Muscle of leg (tissue), 3 donors: ENCODE measurements at regions not wholly inside any gene's neighbourhood (a gene's known extent, or its start where the extent isn't known, plus 50 kb on each side); places are given as distances from the start of the nearest gene placed in this dataset.

Experiments used
- DNase-seq: peaks from one replicate; pipeline ENCODE4 v3.0.0; 2013
- H3K27ac ChIP-seq: one replicate; pipeline ENCODE4 v1.5.1; 2013; ENCODE audit warnings: mild to moderate bottlenecking, low read length, control low read depth
- H3K27me3 ChIP-seq: one replicate; pipeline ENCODE4 v1.6.1; 2013; ENCODE audit warnings: low read length; ENCODE audit not compliant: control insufficient read depth, insufficient read depth
- H3K36me3 ChIP-seq: one replicate; pipeline ENCODE4 v1.6.1; 2013; ENCODE audit warnings: low read length; ENCODE audit not compliant: control insufficient read depth, insufficient read depth
- H3K4me1 ChIP-seq: one replicate; pipeline ENCODE4 v1.6.1; 2013; ENCODE audit warnings: low read length; ENCODE audit not compliant: control insufficient read depth, insufficient read depth
- H3K4me3 ChIP-seq: one replicate; pipeline ENCODE4 v1.5.1; 2013; ENCODE audit warnings: low read length, control low read depth
- H3K9me3 ChIP-seq: replicated peaks from 2 replicates; pipeline ENCODE4 v1.6.1; 2013; ENCODE audit warnings: low read depth, low read length; ENCODE audit not compliant: control insufficient read depth
- WGBS: methylation state at CpG from one replicate; pipeline ENCODE4 v1.1.5; 2013; ENCODE audit warnings: missing lambda C conversion rate; ENCODE audit not compliant: insufficient coverage; 5-methylcytosine and 5-hydroxymethylcytosine counted together

DNA sequence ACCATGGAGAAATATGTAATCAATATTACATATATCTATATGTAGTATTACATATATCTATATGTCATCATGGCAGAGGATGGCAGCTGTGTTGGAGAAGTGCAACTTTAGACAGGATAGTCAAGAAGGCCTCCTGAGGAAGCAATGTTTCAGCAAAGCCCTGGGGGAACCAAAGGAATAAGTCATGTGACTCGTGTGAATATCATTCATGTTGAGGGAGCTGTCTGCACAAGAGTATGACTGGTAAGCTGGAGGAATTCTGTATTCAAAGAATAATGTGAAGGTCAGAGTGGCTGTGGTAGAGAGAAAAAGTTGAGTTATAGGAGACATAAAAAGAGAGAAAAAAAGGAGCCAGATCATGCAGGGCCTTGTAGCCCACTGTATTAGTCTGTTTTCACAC, 92.9 kb upstream of the EDNRA start:
- H3K36me3 ChIP-seq, result no peaks in the 10 kb centered on the region
- no peak overlapping the region for H3K4me3 ChIP-seq
- WGBS, result 69% methylated on average over 1 of the region's 1 CpG
- H3K9me3 ChIP-seq, result no peaks in the 10 kb centered on the region
- DNase-seq, result no peak
- H3K27ac ChIP-seq, result no peak overlapping the region
- H3K4me1 ChIP-seq, result no peaks in the 10 kb centered on the region
- H3K27me3 ChIP-seq, result no peaks in the 10 kb centered on the region

DNA sequence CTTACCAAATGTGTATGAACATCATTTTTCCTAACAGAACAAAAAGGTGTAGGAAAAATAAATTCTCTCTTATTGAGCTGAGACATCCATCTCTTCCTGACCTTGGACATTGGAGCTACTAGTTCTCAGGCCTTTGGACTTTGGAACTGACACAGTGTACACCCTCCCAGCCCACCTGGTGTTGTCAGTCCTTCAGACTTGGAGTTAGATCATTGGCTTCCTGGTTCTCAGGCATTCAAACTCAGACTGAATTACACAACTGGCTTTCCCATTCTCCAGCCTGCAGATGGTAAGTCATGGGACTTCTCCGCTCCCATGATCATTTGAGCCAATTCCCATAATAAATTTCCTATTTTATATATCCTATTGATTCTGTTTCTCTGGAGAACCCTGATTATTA, 84.8 kb upstream of the EDNRA start:
- H3K27me3 ChIP-seq, result no peaks in the 10 kb centered on the region
- no peak overlapping the region for H3K27ac ChIP-seq
- no CpG with 5 or more reads among the region's 1 CpG for WGBS
- no peaks in the 10 kb centered on the region for H3K4me1 ChIP-seq
- H3K4me3 ChIP-seq, result no peak overlapping the region
- H3K36me3 ChIP-seq, result no peaks in the 10 kb centered on the region
- no peaks in the 10 kb centered on the region for H3K9me3 ChIP-seq
- DNase-seq, result no peak

DNA sequence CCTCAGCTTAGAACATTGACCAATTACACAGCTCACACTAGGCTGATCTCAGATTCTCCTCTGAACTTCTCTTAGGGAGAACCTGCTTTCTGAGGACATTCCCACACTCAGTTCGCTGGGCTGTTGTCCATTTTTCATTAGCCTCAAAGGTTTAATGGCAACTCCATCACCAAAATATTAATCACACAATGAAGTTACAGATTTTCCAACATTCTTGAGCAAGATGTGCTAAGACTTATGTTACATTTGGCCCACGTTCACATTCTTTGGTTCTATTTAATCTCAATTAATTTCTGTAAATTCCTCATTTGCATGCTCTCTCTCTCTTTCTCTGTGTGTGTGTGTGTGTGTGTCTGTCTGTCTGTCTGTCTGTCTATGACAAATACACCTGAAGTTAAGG, 82.3 kb upstream of the EDNRA start:
- DNase-seq, result no peak
- Histone ChIP-seq H3K4me3 (no peak overlapping the region), H3K4me1 (no peaks in the 10 kb centered on the region), H3K27me3 (no peaks in the 10 kb centered on the region), H3K9me3 (no peaks in the 10 kb centered on the region), H3K36me3 (no peaks in the 10 kb centered on the region), H3K27ac (no peak overlapping the region)
- 90% methylated on average over 1 of the region's 2 CpGs for WGBS

DNA sequence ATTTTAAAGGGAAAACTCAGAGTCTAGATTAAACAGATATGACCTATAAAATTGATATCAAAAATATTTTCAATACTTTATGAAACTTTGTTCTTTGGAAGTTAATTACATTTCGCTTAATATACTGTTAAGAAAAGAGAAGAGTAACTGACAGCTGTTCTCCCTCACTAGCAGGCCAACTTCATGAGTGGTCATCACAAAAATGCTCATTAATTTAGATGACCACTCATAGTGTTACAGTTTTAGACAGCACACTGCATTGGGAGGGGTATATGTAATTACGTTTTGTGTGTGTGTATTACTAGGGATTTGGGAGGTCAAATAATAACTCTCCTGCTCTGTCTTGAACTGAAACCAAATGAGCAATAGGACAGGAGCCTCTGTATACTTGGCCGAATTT, 80.2 kb upstream of the EDNRA start:
- Histone ChIP-seq H3K4me3 (no peak overlapping the region), H3K9me3 (no peaks in the 10 kb centered on the region), H3K36me3 (no peaks in the 10 kb centered on the region), H3K27me3 (no peaks in the 10 kb centered on the region), H3K4me1 (no peaks in the 10 kb centered on the region), H3K27ac (no peak overlapping the region)
- WGBS, result 100% methylated on average over 1 of the region's 3 CpGs
- no peak for DNase-seq

DNA sequence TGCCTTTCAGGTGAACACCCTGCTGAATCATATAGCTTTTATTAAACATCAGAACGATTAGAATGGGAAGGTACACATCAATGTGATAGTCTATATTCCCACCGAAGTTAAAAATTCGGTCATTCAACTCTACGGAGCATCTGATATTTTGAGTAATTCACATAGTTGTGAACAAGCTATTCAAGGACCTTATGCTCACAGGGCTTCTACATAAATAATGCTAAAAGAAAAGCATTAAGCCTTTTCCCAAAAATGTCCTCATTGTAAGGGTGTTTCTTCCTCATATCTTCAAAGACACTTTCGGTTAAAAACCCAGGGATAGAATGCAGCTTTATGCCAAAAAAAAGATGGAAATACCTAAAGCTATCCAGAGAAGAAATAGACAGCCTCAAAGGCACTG, 79.7 kb upstream of the EDNRA start:
- WGBS, result no CpG with 5 or more reads among the region's 5 CpGs
- Histone ChIP-seq H3K36me3 (no peaks in the 10 kb centered on the region), H3K27me3 (no peaks in the 10 kb centered on the region), H3K4me3 (no peak overlapping the region), H3K9me3 (no peaks in the 10 kb centered on the region), H3K4me1 (no peaks in the 10 kb centered on the region), H3K27ac (no peak overlapping the region)
- DNase-seq, result no peak

DNA sequence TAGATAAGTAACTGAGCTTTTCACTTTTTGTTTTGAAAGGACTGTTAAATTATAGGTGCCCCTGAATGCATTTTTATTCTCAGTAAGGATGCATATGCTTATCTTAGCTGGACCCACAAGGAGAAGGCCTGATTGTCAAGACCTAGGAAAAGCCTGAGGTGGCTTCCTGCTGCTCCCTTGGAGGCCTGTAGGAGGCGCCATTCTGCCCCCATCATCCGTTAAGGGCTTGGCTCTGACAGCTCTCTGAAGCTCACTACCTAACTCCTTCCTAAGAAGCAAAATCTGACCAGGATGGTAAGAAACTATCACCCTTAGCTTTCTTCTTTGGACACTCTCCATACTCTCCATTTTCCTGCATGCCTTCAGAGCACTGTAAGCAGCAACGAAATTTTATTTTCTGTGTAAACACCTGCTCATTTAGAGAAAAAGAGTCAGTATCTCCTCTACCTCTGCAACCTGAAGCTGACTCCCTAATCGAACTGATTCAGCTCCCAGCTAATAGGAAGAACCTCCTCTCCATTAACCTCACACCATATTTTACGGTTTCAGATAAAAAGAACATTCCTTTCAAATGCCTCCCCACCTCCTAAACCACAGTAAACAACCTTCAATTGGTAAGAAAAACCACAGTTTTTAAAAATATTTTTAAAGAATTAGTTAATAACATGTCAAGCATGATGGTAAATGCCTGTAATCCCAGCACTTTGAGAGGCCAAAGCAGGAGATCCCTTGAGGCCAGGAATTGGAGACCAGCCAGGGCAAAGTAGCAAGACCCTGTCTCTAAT, 73.4 kb upstream of the EDNRA start:
- H3K27me3 ChIP-seq, result no peaks in the 10 kb centered on the region
- 17% methylated on average over 4 of the region's 5 CpGs for WGBS
- peak; percentile 5 for DNase-seq
- H3K9me3 ChIP-seq, result no peaks in the 10 kb centered on the region
- H3K4me3 ChIP-seq, result no peak overlapping the region
- H3K4me1 ChIP-seq, result peaks cover 2% of the 10 kb centered on the region
- no peaks in the 10 kb centered on the region for H3K36me3 ChIP-seq
- H3K27ac ChIP-seq, result no peak overlapping the region

DNA sequence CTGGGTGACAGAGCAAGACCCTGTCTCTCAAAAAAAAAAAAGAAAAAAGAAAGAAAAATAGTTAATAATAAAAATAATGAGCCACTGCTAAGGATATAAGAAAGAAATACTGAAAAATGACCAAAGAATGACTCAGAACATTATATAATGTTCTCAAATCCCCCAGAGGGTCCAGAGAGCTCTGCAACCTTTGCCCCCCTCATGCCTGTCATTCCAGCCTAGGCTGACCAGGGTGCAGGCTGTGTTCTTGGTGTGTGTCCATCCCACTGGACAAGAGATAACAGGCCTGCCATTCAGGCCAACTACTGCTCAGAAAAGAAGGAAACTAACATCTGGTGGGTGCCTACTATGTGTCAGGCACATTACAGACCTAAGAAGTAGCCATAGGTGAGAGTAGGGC, 72.7 kb upstream of the EDNRA start:
- no peak overlapping the region for H3K4me3 ChIP-seq
- peak; percentile 8 for DNase-seq
- H3K36me3 ChIP-seq, result no peaks in the 10 kb centered on the region
- H3K9me3 ChIP-seq, result no peaks in the 10 kb centered on the region
- peaks cover 2% of the 10 kb centered on the region for H3K4me1 ChIP-seq
- H3K27ac ChIP-seq, result no peak overlapping the region
- no peaks in the 10 kb centered on the region for H3K27me3 ChIP-seq

DNA sequence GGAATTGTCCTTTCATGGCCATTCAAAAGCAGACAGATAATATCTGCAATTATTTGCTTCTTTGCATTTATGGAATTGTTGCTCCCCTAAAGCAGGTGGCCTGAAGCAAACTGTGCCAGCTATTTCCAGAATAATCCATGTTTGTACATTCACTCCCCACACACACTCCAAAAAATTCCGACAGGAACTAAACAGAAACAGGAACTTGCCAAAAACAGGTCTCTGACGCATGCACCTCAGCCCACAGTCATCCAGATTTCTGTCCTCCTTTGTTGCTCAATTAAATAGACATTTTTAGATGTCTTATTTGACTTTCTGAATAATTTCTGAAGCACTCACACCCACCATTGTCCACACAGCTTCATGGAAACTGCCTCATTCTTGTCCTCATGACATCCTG, 71.5 kb upstream of the EDNRA start:
- DNase-seq, result peak; percentile 30
- no CpG with 5 or more reads among the region's 2 CpGs for WGBS
- H3K4me3 ChIP-seq, result no peak overlapping the region
- H3K27ac ChIP-seq, result no peak overlapping the region
- H3K9me3 ChIP-seq, result no peaks in the 10 kb centered on the region
- H3K36me3 ChIP-seq, result no peaks in the 10 kb centered on the region
- peaks cover 2% of the 10 kb centered on the region for H3K4me1 ChIP-seq
- no peaks in the 10 kb centered on the region for H3K27me3 ChIP-seq

DNA sequence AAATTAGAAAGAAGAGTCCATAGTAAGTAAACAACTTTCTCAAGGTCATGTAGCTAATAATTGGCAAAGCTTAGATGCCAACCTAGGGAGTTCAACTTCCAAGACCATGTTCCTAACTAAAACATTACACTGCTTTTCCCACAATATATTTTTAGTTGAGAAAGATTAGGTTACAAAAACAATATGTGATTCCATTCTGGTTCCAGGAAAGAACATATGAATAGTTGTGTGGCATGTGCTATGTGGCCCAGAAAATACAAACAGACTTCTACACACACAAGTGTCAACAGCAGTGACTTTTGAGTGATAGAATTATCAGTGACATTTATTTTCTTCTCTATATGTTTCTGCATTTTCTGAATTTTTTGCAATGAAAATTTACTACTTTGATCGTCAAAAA, 62.7 kb upstream of the EDNRA start:
- no CpG with 5 or more reads among the region's 1 CpG for WGBS
- no peak for DNase-seq
- H3K36me3 ChIP-seq, result no peaks in the 10 kb centered on the region
- H3K27ac ChIP-seq, result no peak overlapping the region
- no peaks in the 10 kb centered on the region for H3K27me3 ChIP-seq
- H3K4me3 ChIP-seq, result no peak overlapping the region
- H3K4me1 ChIP-seq, result no peaks in the 10 kb centered on the region
- no peaks in the 10 kb centered on the region for H3K9me3 ChIP-seq

DNA sequence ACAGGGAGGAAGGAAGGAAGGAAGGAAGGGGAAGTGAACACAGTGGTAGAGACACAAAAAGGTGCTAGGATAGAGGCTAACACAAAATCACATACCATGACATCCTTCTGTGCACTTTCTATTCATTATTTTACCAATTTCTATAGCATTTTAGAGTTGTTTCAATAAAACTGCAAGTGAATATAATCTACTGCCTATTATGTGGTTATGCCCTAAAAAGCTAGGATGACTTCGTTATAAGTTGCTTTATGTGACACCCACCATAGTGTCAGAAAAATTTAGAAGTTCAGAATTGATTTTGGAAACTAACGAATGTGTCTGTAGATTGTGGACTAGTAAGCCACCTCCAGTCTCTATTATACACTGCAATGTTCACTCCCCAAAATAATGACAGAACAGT, 59.4 kb upstream of the EDNRA start:
- Histone ChIP-seq H3K4me3 (no peak overlapping the region), H3K27ac (no peak overlapping the region), H3K9me3 (no peaks in the 10 kb centered on the region), H3K4me1 (no peaks in the 10 kb centered on the region), H3K36me3 (no peaks in the 10 kb centered on the region), H3K27me3 (no peaks in the 10 kb centered on the region)
- no peak for DNase-seq
- WGBS, result no CpG with 5 or more reads among the region's 2 CpGs

DNA sequence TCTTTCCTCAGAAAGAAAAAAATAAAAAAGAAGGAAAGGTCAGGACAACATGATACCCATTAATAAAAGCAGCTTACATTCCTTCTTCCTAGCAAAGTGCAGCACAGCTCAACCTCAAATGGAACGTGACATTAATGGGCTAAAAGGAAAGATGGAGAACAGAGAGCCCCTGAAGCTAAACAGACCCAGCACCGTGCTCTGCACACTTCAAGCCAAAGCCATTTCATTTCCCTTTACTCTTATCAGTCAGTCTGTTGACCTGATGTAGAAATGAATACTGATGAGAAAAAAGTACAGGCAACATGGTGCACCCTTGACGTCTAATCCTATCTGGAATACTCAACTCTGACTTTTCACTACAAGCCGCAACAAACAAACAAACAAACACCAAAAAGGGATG, 57.7 kb upstream of the EDNRA start:
- Histone ChIP-seq H3K4me3 (no peak overlapping the region), H3K9me3 (no peaks in the 10 kb centered on the region), H3K4me1 (no peaks in the 10 kb centered on the region), H3K36me3 (no peaks in the 10 kb centered on the region), H3K27me3 (no peaks in the 10 kb centered on the region), H3K27ac (no peak overlapping the region)
- WGBS, result no CpG with 5 or more reads among the region's 4 CpGs
- DNase-seq, result no peak
